ENCODE measurements at regions not wholly inside any gene's neighbourhood (a gene's known extent, or its start where the extent isn't known, plus 50 kb on each side); places are given as distances from the start of the nearest gene placed in this dataset.

DNA sequence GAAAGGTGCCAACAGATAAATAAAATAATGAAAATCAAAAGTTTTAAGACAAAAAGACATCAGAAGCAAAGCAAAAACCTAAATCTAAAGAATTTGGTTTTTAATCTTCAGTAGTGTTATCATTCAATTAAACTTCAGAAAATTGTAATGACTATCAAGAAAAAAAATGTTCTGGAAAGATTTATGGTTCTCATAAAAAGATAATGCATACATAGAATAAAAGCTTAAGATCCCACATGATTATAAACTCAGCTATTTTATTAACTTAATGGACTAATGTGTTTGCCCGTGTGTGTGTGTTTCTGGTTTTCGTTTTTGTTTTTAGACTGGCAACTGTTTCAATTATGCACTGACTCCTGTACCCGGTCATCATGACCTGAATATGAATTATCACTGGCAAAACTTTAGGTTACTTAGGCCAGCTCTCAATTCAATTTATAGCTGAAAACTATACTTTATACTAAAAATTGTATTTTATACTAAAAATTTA is 217.5 kb upstream of the DKK2 start (continued):
- TF ChIP-seq POLR2AphosphoS5 (IDR thresholded peaks at IDR 0.05; ENCODE audit: low read depth) (no peak), EZH2phosphoT487 (IDR thresholded peaks at IDR 0.05; ENCODE audit: unreplicated experiment) (no peak), ZNF114 (CRISPR knock-in tag; IDR thresholded peaks at IDR 0.05) (no peak), JUNB (IDR thresholded peaks at IDR 0.05; ENCODE audit: unreplicated experiment) (no peak), STAT1 (IDR thresholded peaks at IDR 0.05; ENCODE audit: unreplicated experiment) (no peak)

DNA sequence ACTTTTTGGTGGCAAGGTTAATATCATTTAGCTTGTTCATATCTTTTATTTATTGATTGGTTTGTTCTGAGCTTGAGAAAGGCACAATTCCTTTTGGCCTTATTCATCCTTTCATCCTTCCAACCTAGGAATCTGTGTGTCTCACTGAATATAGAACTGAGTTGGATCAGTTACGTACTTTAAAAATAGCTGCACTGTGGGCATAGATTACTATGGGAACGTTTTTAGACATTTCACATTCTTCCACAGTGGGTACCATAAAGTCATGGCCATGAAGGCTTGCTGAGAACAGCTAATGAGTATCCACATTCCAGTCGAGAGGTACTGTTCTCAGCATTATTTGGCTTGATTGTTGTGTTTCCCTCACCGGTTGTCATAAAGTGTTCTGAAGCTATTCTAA is 217.0 kb upstream of the DKK2 start:
- peaks cover 3% of the 10 kb centered on the region; the same call in 1 of the 3 replicates for H3K4me1 Mint-ChIP-seq
- Histone ChIP-seq H3K79me2 (replicated peaks; ENCODE audit: insufficient read depth) (no peaks in the 10 kb centered on the region), H3K27ac (ENCODE audit: low read depth) (no peak overlapping the region), H3K27me3 (ENCODE audit: insufficient read depth) (no peaks in the 10 kb centered on the region), H3K4me1 (ENCODE audit: insufficient read depth) (no peaks in the 10 kb centered on the region), H2AFZ (no peak overlapping the region), H3K4me2 (no peak overlapping the region), H4K20me1 (replicated peaks; ENCODE audit: insufficient read depth) (no peaks in the 10 kb centered on the region), H3K9me2 (ENCODE audit: insufficient read depth) (no peaks in the 10 kb centered on the region), H3K4me3 (no peak overlapping the region), H3F3A (replicated peaks; ENCODE audit: low read depth) (no peaks in the 10 kb centered on the region), H3K36me3 (ENCODE audit: insufficient read depth) (no peaks in the 10 kb centered on the region)
- H3K36me3 Mint-ChIP-seq (ENCODE audit: low read depth), result no peaks in the 10 kb centered on the region
- TF ChIP-seq, protein P1, sequence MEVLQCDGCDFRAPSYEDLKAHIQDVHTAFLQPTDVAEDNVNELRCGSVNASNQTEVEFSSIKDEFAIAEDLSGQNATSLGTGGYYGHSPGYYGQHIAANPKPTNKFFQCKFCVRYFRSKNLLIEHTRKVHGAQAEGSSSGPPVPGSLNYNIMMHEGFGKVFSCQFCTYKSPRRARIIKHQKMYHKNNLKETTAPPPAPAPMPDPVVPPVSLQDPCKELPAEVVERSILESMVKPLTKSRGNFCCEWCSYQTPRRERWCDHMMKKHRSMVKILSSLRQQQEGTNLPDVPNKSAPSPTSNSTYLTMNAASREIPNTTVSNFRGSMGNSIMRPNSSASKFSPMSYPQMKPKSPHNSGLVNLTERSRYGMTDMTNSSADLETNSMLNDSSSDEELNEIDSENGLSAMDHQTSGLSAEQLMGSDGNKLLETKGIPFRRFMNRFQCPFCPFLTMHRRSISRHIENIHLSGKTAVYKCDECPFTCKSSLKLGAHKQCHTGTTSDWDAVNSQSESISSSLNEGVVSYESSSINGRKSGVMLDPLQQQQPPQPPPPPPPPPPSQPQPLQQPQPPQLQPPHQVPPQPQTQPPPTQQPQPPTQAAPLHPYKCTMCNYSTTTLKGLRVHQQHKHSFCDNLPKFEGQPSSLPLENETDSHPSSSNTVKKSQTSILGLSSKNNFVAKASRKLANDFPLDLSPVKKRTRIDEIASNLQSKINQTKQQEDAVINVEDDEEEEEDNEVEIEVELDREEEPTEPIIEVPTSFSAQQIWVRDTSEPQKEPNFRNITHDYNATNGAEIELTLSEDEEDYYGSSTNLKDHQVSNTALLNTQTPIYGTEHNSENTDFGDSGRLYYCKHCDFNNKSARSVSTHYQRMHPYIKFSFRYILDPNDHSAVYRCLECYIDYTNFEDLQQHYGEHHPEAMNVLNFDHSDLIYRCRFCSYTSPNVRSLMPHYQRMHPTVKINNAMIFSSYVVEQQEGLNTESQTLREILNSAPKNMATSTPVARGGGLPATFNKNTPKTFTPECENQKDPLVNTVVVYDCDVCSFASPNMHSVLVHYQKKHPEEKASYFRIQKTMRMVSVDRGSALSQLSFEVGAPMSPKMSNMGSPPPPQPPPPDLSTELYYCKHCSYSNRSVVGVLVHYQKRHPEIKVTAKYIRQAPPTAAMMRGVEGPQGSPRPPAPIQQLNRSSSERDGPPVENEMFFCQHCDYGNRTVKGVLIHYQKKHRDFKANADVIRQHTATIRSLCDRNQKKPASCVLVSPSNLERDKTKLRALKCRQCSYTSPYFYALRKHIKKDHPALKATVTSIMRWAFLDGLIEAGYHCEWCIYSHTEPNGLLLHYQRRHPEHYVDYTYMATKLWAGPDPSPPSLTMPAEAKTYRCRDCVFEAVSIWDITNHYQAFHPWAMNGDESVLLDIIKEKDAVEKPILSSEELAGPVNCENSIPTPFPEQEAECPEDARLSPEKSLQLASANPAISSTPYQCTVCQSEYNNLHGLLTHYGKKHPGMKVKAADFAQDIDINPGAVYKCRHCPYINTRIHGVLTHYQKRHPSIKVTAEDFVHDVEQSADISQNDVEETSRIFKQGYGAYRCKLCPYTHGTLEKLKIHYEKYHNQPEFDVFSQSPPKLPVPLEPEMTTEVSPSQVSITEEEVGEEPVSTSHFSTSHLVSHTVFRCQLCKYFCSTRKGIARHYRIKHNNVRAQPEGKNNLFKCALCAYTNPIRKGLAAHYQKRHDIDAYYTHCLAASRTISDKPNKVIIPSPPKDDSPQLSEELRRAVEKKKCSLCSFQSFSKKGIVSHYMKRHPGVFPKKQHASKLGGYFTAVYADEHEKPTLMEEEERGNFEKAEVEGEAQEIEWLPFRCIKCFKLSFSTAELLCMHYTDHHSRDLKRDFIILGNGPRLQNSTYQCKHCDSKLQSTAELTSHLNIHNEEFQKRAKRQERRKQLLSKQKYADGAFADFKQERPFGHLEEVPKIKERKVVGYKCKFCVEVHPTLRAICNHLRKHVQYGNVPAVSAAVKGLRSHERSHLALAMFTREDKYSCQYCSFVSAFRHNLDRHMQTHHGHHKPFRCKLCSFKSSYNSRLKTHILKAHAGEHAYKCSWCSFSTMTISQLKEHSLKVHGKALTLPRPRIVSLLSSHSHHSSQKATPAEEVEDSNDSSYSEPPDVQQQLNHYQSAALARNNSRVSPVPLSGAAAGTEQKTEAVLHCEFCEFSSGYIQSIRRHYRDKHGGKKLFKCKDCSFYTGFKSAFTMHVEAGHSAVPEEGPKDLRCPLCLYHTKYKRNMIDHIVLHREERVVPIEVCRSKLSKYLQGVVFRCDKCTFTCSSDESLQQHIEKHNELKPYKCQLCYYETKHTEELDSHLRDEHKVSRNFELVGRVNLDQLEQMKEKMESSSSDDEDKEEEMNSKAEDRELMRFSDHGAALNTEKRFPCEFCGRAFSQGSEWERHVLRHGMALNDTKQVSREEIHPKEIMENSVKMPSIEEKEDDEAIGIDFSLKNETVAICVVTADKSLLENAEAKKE (CRISPR knock-in tag; IDR thresholded peaks at IDR 0.05), result no peak
- TF ChIP-seq EZH2 (IDR thresholded peaks at IDR 0.05; ENCODE audit: low read depth, unreplicated experiment) (no peak), POLR2AphosphoS5 (IDR thresholded peaks at IDR 0.05; ENCODE audit: low read depth) (no peak), ZNF331 (CRISPR knock-in tag; IDR thresholded peaks at IDR 0.05; ENCODE audit: low read depth) (no peak), EZH2phosphoT487 (IDR thresholded peaks at IDR 0.05; ENCODE audit: unreplicated experiment) (no peak), STAT1 (IDR thresholded peaks at IDR 0.05; ENCODE audit: unreplicated experiment) (no peak), JUNB (IDR thresholded peaks at IDR 0.05; ENCODE audit: unreplicated experiment) (no peak), NANOG (IDR thresholded peaks at IDR 0.05; ENCODE audit: borderline replicate concordance) (no peak)
- TF ChIP-seq, protein P2, sequence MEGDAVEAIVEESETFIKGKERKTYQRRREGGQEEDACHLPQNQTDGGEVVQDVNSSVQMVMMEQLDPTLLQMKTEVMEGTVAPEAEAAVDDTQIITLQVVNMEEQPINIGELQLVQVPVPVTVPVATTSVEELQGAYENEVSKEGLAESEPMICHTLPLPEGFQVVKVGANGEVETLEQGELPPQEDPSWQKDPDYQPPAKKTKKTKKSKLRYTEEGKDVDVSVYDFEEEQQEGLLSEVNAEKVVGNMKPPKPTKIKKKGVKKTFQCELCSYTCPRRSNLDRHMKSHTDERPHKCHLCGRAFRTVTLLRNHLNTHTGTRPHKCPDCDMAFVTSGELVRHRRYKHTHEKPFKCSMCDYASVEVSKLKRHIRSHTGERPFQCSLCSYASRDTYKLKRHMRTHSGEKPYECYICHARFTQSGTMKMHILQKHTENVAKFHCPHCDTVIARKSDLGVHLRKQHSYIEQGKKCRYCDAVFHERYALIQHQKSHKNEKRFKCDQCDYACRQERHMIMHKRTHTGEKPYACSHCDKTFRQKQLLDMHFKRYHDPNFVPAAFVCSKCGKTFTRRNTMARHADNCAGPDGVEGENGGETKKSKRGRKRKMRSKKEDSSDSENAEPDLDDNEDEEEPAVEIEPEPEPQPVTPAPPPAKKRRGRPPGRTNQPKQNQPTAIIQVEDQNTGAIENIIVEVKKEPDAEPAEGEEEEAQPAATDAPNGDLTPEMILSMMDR (conservative IDR thresholded peaks at IDR 0.05; ENCODE audit: low read depth in 2 of 2), result no peak
- TF ChIP-seq, protein P3, sequence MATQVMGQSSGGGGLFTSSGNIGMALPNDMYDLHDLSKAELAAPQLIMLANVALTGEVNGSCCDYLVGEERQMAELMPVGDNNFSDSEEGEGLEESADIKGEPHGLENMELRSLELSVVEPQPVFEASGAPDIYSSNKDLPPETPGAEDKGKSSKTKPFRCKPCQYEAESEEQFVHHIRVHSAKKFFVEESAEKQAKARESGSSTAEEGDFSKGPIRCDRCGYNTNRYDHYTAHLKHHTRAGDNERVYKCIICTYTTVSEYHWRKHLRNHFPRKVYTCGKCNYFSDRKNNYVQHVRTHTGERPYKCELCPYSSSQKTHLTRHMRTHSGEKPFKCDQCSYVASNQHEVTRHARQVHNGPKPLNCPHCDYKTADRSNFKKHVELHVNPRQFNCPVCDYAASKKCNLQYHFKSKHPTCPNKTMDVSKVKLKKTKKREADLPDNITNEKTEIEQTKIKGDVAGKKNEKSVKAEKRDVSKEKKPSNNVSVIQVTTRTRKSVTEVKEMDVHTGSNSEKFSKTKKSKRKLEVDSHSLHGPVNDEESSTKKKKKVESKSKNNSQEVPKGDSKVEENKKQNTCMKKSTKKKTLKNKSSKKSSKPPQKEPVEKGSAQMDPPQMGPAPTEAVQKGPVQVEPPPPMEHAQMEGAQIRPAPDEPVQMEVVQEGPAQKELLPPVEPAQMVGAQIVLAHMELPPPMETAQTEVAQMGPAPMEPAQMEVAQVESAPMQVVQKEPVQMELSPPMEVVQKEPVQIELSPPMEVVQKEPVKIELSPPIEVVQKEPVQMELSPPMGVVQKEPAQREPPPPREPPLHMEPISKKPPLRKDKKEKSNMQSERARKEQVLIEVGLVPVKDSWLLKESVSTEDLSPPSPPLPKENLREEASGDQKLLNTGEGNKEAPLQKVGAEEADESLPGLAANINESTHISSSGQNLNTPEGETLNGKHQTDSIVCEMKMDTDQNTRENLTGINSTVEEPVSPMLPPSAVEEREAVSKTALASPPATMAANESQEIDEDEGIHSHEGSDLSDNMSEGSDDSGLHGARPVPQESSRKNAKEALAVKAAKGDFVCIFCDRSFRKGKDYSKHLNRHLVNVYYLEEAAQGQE (IDR thresholded peaks at IDR 0.05; ENCODE audit: unreplicated experiment), result no peak
- H3K9me3 Mint-ChIP-seq, result no peaks in the 10 kb centered on the region
- DNase-seq (ENCODE audit: low spot score), result no peak
- ATAC-seq, result no peak
- no peak overlapping the region for H3K27ac Mint-ChIP-seq
- no peak overlapping the region for H3K4me3 Mint-ChIP-seq
- H3K27me3 Mint-ChIP-seq (ENCODE audit: insufficient read depth, low read depth, poor library complexity), result no peaks in the 10 kb centered on the region

Data from GM23338 (cell line).